GM23248 (cell line): ENCODE measurements at regions not wholly inside any gene's neighbourhood (a gene's known extent, or its start where the extent isn't known, plus 50 kb on each side); places are given as distances from the start of the nearest gene placed in this dataset.

Source experiments
- EZH2 ChIP-seq: fragments of 200-600 bp; sonication (generic); IDR thresholded peaks from 2 replicates; pipeline ENCODE4 v1.6.1; 2018; ENCODE audit warnings: antibody characterized with exemption, mild to moderate bottlenecking; ENCODE audit not compliant: insufficient read depth, poor library complexity, severe bottlenecking
- EZH2phosphoT487 ChIP-seq: fragments of 200-600 bp; sonication (generic); IDR thresholded peaks from 2 replicates; pipeline ENCODE4 v1.6.1; 2018; ENCODE audit warnings: antibody characterized with exemption, moderate library complexity, mild to moderate bottlenecking, low read depth; ENCODE audit not compliant: insufficient read depth

DNA sequence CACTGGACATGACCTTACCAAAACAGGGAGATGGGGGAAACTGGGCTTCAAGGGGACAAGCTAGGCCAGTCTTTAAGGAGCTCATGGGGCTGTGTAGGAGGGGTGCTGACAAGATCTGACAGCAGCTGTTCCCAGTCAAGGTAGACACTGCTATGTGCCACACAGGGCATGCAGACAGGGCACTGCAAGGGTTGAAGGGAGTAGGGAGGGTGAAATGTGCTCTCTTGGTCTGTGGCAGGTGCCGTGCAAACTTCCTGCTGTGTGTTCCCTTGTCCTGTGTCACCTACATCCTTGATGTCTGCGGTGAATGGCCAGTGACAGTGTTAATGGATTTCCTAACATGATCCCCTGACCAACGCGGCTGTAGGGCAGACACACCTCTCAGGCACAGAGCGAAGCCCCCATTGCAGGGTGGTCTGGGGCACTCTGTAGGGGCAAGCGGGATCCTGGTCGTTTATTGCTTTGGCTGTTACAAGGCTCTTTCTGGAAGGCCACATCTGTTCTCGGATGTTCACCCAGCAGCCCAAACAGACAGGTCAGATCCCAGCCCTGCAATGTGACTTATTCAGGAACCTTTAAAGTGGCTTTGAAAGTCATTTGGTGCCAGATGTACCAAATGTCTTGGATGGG, 199.5 kb upstream of the ZNF536 start:
- TF ChIP-seq EZH2 (no peak), EZH2phosphoT487 (no peak)
